GM19035 (cell line): ENCODE measurements at regions not wholly inside any gene's neighbourhood (a gene's known extent, or its start where the extent isn't known, plus 50 kb on each side); places are given as distances from the start of the nearest gene placed in this dataset.

Experiments used
- ATAC-seq: cut with Tn5 transposase; IDR thresholded peaks from one replicate; pipeline ENCODE4 v1.9.1; 2021; ENCODE audit not compliant: unreplicated experiment

DNA sequence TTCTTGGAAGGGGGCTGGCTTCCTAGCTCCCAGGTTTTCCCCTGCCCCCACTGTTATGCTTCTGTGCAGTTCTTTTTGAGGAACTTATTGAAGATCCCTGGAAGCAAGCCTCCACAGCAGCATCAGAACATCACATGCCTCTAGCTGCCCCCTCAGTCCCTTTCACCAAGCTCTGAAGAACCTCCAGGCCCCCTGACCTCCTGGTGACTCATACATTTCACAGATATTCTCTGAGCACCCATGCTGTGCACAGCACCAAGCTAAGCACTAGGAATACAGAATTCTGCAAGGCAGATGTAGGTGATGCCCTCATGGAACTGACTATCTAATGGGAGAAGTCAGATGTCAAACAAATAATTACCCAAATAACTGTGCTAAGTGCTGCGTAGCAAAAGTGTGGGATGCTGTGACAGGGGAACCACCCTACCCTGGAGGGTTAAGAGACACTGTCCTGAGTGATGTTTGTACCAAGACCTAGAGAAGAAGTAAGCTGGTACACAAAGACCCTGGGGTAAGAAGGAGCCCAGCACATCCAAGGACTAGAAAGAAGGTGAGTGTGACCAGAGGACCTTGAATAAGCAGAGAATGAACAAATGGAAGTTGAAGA lies 213.7 kb upstream of the NR4A3 start:
- ATAC-seq: no peak

DNA sequence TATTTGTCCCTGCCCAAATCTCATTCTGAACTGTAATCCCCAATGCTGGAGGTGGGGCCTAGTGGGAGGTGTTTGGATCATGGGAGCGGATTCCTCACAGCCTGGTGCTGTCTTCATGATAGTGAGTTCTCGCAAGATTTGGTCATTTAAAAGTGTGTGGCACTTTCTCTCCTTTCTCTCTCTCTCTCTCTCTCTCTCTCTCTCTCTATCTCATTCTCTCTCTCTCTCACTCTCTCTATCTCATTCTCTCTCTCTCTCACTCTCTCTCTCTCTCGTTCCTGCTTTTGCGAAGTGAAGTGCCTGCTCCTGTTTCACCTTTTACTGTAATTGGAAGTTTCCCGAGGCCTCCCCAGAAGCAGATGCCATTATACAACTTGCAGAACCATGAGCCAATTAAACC lies 207.3 kb upstream of the NR4A3 start:
- ATAC-seq: no peak

DNA sequence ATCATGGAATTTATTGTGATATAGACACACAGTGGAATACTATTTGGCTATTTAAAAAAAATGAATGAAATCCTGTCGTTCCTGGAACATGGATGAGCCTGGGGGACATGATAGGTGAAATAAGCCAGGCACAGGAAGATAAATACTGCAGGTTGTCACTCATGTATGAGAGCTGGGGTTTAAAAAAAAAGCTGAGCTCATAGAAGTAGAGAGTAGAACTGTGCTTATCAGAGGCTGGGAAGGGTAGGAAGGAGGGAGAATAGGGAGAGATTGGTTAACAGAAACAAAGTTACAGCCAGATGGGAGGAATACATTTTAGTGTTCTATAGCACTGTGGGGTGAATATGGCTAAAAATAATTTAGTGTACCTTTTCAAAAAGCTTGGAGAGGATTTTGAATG lies 200.6 kb upstream of the NR4A3 start:
- ATAC-seq: no peak

DNA sequence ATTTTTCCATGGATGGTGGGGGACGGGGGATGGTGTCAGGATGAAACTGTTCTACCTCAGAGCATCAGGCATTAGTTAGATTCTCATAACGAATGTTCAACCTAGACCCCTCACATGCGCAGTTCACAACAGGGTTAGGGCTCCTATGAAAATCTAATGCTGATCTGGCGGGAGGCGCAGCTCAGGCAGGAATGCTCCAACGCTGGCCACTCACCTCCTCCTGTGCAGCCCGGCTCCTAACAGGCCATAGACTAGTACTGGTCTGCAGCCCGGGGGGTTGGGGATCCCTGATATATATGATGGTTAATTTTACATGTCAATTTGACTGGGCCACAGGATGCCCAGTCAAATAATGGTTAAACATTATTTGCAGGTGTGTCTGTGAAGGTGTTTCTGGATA lies 199.0 kb upstream of the NR4A3 start:
- ATAC-seq: no peak

DNA sequence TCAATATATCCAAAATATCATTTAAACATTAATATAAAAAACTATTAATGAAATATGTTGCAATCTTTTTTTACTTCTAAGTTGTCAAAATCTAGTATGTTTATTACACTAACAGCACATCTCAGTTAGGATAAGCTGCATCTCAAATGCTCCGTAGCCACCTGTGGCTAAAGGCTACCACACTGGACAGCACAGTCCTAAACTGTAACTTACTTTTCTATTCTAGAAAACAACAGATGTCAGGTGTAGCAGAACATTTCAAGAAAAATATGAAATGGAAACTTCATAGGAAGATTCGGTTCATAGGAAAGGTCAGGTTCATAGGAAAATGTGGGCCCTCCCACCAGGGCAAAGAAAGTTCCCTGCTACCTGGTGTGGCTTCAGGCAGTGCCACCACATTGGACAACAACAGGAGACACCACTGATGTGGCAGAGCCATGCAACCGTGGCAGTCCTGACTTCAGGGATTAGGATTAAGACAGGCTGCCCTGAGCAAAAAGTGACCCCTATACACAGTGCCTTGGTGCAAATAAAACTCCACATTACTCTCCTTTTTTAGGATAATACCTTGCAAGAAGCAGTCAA lies 197.8 kb upstream of the NR4A3 start:
- ATAC-seq: no peak

DNA sequence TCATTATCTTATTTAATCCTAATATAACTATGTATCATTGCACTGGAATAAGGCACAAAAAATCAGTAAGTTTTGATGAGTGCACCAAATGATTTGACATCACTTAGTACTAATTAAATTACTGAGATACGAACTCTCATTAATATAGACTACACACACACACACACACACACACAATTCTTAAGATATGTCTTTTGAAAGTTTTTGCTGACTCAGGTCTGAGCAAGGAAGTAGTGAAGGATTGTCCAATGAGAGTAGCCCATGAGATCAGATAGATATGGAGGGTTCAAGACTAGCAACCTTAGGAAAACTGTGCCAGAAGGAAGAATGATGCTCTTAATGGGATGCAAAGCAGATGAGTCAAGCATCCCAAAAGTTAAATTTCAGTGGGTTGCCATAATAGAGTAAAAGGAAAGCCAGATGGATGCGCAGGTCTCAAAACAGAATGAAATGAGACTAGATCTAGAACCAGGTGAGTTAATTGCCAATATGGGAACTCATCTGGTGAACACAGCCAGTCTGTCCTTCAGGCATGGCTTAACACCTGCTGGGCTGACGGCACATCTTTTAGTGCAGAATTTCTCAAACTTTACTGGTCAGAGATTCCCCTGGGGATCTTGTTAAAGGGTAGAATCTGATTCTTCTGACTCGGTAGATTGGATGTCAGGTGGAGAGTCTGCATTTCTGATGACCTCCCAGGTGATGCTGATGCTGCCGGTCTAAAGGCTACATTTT lies 197.0 kb upstream of the NR4A3 start:
- ATAC-seq: no peak

DNA sequence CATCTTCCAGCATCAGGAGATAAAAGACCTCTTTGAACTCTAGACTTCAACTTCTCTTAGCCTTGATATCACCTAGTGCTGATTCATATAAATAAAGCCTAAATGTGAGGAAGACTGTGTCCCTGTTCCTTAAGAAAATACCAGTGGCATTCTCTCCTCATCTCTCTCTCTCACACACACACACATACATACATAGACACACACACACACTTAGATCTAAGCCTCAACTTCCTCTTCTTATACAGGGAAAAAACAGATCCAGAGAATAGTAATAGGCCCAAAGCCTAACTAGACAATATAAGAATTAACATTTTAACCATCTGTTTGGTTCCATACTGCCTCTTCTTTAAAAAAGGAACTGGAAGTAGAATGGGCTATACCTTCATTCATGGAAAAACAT lies 195.3 kb upstream of the NR4A3 start:
- ATAC-seq: no peak

DNA sequence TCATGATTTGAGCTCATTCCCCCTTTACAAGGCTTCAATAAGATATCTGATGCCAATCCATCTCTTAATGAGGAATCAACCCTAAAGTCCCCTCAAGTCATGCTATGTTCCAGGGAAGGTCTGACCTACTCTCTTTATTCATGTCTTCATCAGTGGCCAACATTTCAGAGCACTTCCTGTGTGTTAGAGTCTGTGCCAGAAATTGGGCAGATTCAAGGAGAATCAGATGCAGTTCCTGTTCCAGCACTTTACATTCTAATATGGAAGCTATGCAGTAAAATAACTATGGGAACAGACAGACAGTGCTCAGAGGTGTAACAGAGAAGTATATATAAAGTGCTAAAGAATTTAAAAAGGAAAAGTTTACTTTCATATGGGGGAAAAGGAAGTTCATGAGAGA lies 193.4 kb upstream of the NR4A3 start:
- no peak for ATAC-seq

DNA sequence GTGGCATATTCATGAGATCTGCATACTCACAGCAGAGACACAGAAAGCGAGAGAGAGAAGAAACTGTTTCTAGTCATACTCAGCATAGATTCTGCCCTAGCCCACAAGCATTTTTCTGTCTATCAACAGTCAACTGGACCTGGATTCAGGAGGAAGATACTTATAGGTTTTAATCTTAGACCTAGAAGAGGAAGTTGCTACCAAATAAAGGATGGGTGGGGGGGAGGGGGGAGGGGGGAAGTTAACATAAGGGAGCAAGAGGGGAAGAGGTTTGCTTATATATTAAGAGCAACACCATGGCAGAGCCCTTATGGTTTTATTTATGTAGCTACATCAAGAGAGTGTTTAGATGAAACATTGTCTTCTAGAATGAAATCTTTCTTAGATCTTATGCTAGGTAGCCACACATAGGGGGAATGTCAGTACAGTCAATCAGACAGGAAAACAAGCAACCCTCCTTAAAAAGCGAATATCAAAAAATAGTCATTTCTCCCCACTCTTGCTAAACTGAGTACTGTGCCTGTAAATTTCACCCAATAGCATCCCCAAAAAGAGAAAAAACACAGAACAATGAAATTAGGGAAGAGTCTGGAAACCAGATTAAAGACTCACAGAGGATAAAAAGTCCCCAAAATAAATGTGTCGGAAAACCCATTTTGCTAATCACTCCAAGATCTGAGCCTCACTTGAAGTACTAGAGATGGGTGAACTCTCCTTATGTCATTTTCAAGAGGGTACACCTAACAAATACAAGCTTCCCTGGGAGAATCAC lies 192.7 kb upstream of the NR4A3 start:
- no peak for ATAC-seq

DNA sequence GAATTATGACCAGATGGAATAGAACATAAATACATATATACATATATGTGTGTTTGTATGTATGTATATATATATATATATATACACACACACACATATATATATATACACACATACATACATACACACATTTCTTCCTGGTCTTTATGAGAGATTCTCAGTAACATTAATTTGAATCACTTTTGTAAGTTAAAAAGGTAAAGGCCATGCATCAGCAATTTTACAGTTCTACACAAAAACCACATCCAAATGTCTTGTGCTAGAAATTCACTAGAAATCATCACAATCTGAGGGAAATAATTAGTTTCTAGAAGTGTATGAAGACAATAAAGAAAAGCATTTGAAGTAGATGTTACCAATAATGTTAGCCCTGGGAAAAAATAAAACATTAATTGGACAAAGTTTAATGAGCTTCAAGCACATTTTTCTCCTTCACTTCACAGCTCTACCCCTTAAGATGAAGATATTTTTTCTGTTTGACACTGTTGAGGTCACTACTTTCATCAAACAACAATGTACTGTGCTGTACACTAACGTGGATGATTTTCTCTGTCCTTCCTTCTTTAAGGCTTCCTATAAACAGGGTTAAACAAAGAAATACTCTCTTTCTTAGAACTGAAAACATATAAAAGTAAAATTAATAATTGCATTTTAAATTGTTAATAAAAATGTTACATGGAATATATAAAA lies 189.2 kb upstream of the NR4A3 start:
- no peak for ATAC-seq

DNA sequence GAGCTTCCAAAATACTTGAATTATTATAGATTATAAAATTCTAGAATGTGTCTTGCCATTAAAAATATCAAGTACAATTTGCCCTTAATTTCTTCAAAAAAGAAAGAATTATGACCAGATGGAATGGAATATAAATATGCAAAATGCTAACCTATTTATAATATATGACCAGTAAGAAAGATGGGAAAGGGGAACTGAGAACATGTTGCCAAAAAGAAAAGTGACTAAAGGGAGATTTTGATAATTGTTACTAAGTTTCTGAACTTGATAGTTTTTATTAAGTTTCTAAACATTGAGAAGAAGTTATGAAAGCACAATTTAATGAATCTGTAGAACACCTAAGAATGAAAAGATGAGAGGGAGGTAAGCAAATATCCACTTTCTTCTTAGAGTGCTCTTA lies 188.4 kb upstream of the NR4A3 start:
- ATAC-seq: no peak

DNA sequence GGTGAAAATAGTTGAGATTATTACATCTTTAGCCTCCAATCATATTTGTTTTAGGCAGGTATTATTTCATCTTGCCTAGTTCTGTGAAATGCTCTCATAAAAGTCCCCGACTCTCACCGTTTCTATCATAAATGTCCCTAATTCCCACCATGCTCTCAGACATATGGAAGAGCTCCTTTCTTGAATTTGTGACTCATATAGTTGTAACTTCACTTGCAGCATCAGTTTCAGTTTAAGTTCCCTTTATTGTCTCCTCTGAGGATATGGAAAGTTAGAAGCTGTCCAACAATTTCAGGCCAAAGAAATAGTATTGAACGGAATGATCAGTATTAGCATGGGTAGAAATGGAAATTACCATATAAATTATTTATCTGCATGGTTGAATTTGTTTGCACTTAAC lies 187.5 kb upstream of the NR4A3 start:
- ATAC-seq: no peak

DNA sequence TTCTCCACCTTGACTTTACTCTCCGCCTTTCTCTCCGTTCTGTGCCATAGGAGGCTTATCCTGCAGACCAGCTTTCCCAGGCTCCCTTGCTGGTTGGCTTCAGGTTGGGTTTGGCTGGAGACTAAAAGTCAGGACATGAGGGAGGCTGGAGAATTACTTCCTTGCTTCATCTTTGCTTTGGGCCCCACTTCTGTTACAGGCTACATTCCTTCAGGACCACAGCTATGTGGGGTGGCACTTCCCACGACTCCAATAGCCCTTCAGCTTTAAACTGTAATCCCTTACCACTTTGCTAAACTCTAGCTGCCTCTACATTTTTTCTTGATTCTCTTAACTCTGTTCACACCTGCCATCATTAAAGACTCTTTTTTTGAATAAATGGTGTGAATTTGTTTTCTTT lies 186.7 kb upstream of the NR4A3 start:
- no peak for ATAC-seq

DNA sequence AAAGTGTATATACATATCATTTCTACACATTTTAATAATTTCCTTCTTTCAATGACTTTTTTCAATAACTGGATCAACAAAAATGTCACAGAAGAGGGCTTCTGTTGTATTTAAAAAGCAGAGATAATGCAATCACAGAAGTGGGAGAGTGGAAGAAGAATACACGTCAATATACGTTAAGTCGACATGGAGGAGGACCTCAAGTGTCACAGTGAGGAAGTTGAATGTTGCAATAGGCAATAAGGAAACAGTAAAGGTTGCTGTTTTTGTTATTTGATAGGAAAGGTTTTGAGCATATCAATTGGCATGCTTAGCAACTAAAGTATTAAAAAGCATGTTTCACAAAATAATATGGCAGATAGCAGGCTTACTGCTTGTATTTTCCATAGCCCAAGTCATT lies 184.0 kb upstream of the NR4A3 start:
- no peak for ATAC-seq

DNA sequence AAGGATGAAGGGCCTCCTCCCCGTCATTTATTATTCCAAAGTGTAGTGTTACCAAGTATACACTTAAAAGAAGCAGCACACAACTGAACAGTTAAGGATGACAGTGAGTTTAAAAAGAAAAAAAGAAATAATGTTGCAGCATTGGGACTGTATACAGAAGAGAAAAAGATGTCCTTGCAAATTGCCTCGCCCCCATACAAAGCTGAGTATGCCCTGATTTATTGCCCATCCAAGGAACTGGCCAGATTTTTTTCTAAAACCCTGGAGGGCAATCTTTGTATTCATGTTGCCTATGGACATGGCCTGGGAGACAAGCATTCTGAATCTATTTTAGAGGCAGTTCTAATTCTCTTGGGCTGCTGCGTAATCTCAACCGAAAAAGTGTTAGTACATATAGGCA lies 182.7 kb upstream of the NR4A3 start:
- ATAC-seq: no peak

DNA sequence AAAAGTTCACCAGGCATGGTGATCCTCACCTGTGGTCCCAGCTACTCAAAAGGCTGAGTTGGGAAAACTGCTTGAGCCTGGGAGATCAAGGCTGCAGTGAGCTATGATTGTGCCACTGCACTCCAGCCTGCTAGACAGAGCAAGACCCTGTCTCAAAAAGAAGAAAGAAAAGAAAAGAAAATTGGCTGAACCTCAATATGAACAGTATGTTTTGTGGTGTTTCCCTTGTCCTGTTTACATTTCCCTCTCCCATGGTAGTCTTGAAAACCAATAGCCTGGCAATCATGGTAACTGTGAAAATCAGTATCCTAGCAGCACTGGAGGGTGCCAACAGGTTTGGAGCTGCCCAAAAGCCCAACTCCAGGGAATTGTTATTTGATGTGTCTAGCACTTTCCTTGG lies 174.1 kb upstream of the NR4A3 start:
- no peak for ATAC-seq

DNA sequence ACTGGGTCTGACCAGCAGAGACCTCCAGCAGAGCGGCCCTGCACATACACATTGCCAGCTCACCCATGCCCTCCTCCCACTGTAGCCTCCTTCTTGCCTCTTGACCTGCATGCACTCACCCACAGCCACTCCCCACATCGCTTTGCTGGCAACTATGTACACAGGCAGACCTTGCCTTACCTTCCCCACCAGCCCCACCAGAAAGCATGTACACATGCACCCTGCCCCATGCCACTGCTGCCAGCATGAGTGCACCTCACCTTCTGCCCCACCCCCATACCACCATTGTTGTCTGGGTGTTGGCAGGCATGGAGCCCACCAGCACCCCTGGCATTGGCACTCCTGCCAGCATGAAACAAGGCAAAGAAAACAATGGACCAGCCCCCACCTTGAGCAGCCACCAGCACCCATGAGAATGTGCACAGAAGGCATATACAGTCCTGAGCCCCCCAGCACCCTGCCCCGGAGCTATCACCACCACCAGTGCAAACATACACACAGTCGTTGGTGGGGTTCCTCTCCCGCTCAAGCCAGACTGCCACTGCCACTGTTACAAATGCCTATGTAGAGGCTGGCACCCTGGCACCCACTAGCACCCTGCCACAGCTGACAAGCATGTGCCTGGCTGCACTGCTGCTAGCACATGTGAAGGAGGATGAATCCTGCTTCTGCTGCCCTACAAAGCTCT lies 171.4 kb upstream of the NR4A3 start:
- ATAC-seq: no peak

DNA sequence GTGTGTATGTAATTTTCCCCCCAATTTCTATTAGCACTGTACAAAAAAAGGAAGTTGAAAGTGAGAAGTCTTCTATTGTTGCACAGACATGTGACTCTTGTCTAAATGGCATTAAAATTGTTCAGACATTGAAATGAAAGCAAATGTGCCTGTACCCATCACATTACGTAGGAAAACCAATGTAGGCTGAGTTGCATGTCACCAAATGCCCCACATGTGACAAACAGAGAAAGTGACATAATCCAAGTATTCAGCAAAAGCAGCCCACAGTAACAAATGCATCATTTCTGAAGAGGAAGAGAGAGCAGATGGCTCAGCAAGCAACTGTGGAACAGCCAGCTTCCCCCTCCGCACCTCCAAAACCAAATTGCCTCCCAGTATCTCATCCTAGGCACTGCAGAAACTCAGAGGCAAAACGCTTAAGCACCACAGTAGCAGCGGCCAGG lies 161.5 kb upstream of the NR4A3 start:
- ATAC-seq: peak; percentile 86

DNA sequence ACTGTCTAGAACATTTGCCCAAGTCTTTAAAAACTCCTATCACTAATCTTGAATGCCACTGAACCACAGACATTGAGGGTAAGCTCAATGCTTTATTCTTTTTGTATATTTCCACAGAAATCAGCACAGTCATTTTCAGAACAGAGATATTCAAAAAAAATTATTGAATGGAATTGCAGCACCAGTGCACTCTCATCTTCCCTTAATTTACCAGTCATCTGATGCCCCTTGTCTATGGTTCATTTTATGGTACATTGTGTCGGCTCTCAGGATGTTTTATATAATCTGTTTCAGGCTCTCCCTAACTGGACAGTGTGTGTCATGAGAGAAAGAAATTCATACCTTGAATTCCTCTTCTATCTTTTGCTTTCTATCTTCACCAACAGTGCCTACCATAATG lies 158.4 kb upstream of the NR4A3 start:
- ATAC-seq: no peak

DNA sequence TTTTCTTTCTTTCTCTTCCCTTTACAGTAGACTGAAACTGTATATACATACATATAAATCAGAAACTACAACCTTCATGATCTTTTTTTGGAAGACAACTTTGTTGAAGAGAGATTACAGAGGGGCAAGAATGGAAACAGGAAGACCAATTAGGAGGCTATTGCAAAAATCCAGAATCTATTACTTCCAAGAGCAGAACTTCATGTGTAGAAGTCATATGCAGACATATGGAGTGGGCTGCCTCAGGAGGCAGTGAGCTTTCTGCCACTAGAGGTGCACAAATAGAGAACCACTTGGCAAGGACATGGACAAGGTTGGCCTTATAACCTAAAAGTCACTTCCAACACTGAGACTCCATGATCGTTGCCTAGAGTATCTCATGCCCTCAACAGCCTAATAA lies 157.8 kb upstream of the NR4A3 start:
- no peak for ATAC-seq

DNA sequence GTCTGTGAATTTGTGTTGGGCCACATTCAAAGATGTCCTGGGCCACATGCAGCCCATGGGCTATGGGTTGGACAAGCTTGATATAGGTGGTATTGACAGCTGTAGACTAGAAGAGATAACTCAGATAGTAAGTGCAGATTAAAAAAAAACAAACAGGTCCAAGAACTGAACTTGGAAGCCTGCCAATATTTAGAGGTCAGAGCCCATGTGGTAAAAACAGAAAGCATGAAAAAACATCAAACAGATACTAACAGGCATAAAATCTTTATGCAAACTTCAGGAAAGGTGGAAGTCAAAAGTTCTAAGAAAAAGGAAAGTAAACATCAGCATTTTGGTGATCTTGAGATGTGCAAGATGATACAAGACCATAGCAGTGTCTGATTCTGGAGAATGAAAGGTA lies 155.1 kb upstream of the NR4A3 start:
- ATAC-seq: no peak
